ENCODE measurements at regions not wholly inside any gene's neighbourhood (a gene's known extent, or its start where the extent isn't known, plus 50 kb on each side); places are given as distances from the start of the nearest gene placed in this dataset.

- BruUV-seq (replicated peaks): no TSS peak
- CTCF ChIA-PET: no interaction called here
- no peak overlapping the region for H3K27ac ChIP-seq (ENCODE audit: insufficient read depth, low read depth, low read length)
- TF ChIP-seq POLR2A (IDR thresholded peaks at IDR 0.05; ENCODE audit: low read depth, low read length) (no peak), POLR2AphosphoS5 (IDR thresholded peaks at IDR 0.05; ENCODE audit: insufficient read depth, low read depth, low read length) (no peak), JUN (IDR thresholded peaks at IDR 0.05; ENCODE audit: borderline replicate concordance, insufficient read depth, insufficient read length, low read depth) (no peak), CTCF (IDR thresholded peaks at IDR 0.05; ENCODE audit: extremely low read depth in 1 of 2, insufficient read depth in 1 of 2, low read depth in 1 of 2, low read length in 2 of 2) (no peak), EZH2 (IDR thresholded peaks at IDR 0.05; ENCODE audit: borderline replicate concordance, low read depth, low read length, severe bottlenecking) (no peak), MYC (IDR thresholded peaks at IDR 0.05; ENCODE audit: low read depth, low read length) (no peak)
- H3K4me2 ChIP-seq (ENCODE audit: insufficient read depth, low read length): no peak overlapping the region
- H3K27me3 ChIP-seq (ENCODE audit: control insufficient read depth in 2 of 2, insufficient read depth in 2 of 2, low read length in 2 of 2): peaks cover 0 to 2% of the 10 kb centered on the region in 2 experiments
- dilution Hi-C loops (cut with MboI; ENCODE audit: extremely low pct_ligation_motif_present, low sequenced_read_pairs): no loop called here
- no peak overlapping the region for H3K4me3 ChIP-seq (replicated peaks in 1 of 3; ENCODE audit: insufficient read depth in 1 of 3, low read depth in 1 of 3, low read length in 3 of 3)
- no peaks in the 10 kb centered on the region for H3K79me2 ChIP-seq (ENCODE audit: control insufficient read depth, insufficient read depth, low read length)
- FAIRE-seq (no peak), DNase-seq (ENCODE audit: low read depth, low spot score) (no peak)
- intact Hi-C loops (cut with micrococcal nuclease): no loop called here
- H3K36me3 ChIP-seq (ENCODE audit: control insufficient read depth in 2 of 2, extremely low read depth in 1 of 2, insufficient read depth in 2 of 2, low read length in 2 of 2): no peaks in the 10 kb centered on the region
- POLR2A ChIA-PET: no interaction called here
- no peak overlapping the region for H2AFZ ChIP-seq (ENCODE audit: low read depth, low read length)
- H3K9me3 ChIP-seq (replicated peaks; ENCODE audit: control insufficient read depth, insufficient read depth, low read length): no peaks in the 10 kb centered on the region
- no peaks in the 10 kb centered on the region for H3K4me1 ChIP-seq (ENCODE audit: control insufficient read depth, extremely low read depth, insufficient read depth, low read length)
- no peaks in the 10 kb centered on the region for H3K9me1 ChIP-seq (replicated peaks; ENCODE audit: control insufficient read depth, extremely low read depth, insufficient read depth, low read length)
- H4K20me1 ChIP-seq (replicated peaks; ENCODE audit: control insufficient read depth, extremely low read depth, insufficient read depth, low read length): no peaks in the 10 kb centered on the region
- H3K9ac ChIP-seq (replicated peaks; ENCODE audit: extremely low read depth, insufficient read depth, low read length): no peak overlapping the region
Measured at GRCh38 chr15:35197306-35197705, 112.2 kb upstream of the NANOGP8 start.

GRCh38 chr15:35196273-35196672 lies 111.2 kb upstream of the NANOGP8 start:
- H3K4me3 ChIP-seq (replicated peaks in 1 of 3; ENCODE audit: insufficient read depth in 1 of 3, low read depth in 1 of 3, low read length in 3 of 3): no peak overlapping the region
- no peak overlapping the region for H3K4me2 ChIP-seq (ENCODE audit: insufficient read depth, low read length)
- intact Hi-C loops (cut with micrococcal nuclease) (no loop called here), dilution Hi-C loops (cut with MboI; ENCODE audit: extremely low pct_ligation_motif_present, low sequenced_read_pairs) (no loop called here)
- H3K9ac ChIP-seq (replicated peaks; ENCODE audit: extremely low read depth, insufficient read depth, low read length): no peak overlapping the region
- H3K36me3 ChIP-seq (ENCODE audit: control insufficient read depth in 2 of 2, extremely low read depth in 1 of 2, insufficient read depth in 2 of 2, low read length in 2 of 2): no peaks in the 10 kb centered on the region
- H2AFZ ChIP-seq (ENCODE audit: low read depth, low read length): no peak overlapping the region
- no TSS peak for BruUV-seq (replicated peaks)
- ChIA-PET POLR2A (no interaction called here), CTCF (interaction anchor here (1.0 kb wide), 1 partner anchor 248 kb away, joined by 3 read pairs; no protein-coding TSS in a partner anchor)
- TF ChIP-seq POLR2AphosphoS5 (IDR thresholded peaks at IDR 0.05; ENCODE audit: insufficient read depth, low read depth, low read length) (no peak), CTCF (IDR thresholded peaks at IDR 0.05; ENCODE audit: extremely low read depth in 1 of 2, insufficient read depth in 1 of 2, low read depth in 1 of 2, low read length in 2 of 2) (no peak), JUN (IDR thresholded peaks at IDR 0.05; ENCODE audit: borderline replicate concordance, insufficient read depth, insufficient read length, low read depth) (no peak)
- H3K9me1 ChIP-seq (replicated peaks; ENCODE audit: control insufficient read depth, extremely low read depth, insufficient read depth, low read length): no peaks in the 10 kb centered on the region
- no peak for DNase-seq (ENCODE audit: low read depth, low spot score)
- no peaks in the 10 kb centered on the region for H3K4me1 ChIP-seq (ENCODE audit: control insufficient read depth, extremely low read depth, insufficient read depth, low read length)
- H3K27ac ChIP-seq (ENCODE audit: insufficient read depth, low read depth, low read length): no peak overlapping the region
- H3K9me3 ChIP-seq (replicated peaks; ENCODE audit: control insufficient read depth, insufficient read depth, low read length): no peaks in the 10 kb centered on the region
- peaks cover 0 to 2% of the 10 kb centered on the region in 2 experiments for H3K27me3 ChIP-seq (ENCODE audit: control insufficient read depth in 2 of 2, insufficient read depth in 2 of 2, low read length in 2 of 2)
- no peaks in the 10 kb centered on the region for H4K20me1 ChIP-seq (replicated peaks; ENCODE audit: control insufficient read depth, extremely low read depth, insufficient read depth, low read length)
- no peaks in the 10 kb centered on the region for H3K79me2 ChIP-seq (ENCODE audit: control insufficient read depth, insufficient read depth, low read length)
- no peak for FAIRE-seq

All from endothelial cell of umbilical vein (primary cell).